Lower leg skin (tissue), 4 donors: ENCODE measurements at regions not wholly inside any gene's neighbourhood (a gene's known extent, or its start where the extent isn't known, plus 50 kb on each side); places are given as distances from the start of the nearest gene placed in this dataset.

Source experiments
- DNase-seq, 2 donors: peaks; one replicate each; pipeline ENCODE4 v3.0.0-alpha.2; 2019; ENCODE audit warnings: low spot score in 2 of 2
- H3K4me3 ChIP-seq: fragments of 200-600 bp; sonication (generic); 2 replicates; pipeline ENCODE4 v1.5.1; 2017; ENCODE audit warnings: mild to moderate bottlenecking, low read depth; ENCODE audit not compliant: poor library complexity, severe bottlenecking
- CTCF ChIP-seq, 3 donors: fragments of 450-650 bp; IDR thresholded peaks; one replicate each; pipeline ENCODE4 v1.5.1; 2016; ENCODE audit warnings: antibody characterized with exemption in 3 of 3, mild to moderate bottlenecking in 3 of 3, moderate library complexity in 2 of 3
- POLR2A ChIP-seq, 2 donors: fragments of 450-650 bp; IDR thresholded peaks; one replicate each; pipeline ENCODE4 v1.6.1; 2016 to 2017; ENCODE audit warnings: antibody characterized with exemption in 2 of 2, mild to moderate bottlenecking in 1 of 2, moderate library complexity in 1 of 2
- WGBS, 2 donors: methylation state at CpG; one replicate each; pipeline ENCODE4 v1.1.5; 2018; 5-methylcytosine and 5-hydroxymethylcytosine counted together
- intact Hi-C: fragments of 100-400 bp; cut with DNase I; formaldehyde crosslinking; loops from one replicate; pipeline ENCODE4 v1.15.0; 2023; ENCODE audit warnings: low total_unique reads

GRCh38 chr17:33389504-33390135 is 96.5 kb upstream of the ASIC2 start:
- H3K4me3 ChIP-seq = no peak overlapping the region
- TF ChIP-seq POLR2A (IDR thresholded peaks at IDR 0.05) = no peak
- TF ChIP-seq CTCF (IDR thresholded peaks at IDR 0.05) = no peak
- WGBS, 2 donors = 58 to 62% methylated on average over 4 of the region's 4 CpGs
- intact Hi-C loops = no loop called here
- DNase-seq = no peak

DNA sequence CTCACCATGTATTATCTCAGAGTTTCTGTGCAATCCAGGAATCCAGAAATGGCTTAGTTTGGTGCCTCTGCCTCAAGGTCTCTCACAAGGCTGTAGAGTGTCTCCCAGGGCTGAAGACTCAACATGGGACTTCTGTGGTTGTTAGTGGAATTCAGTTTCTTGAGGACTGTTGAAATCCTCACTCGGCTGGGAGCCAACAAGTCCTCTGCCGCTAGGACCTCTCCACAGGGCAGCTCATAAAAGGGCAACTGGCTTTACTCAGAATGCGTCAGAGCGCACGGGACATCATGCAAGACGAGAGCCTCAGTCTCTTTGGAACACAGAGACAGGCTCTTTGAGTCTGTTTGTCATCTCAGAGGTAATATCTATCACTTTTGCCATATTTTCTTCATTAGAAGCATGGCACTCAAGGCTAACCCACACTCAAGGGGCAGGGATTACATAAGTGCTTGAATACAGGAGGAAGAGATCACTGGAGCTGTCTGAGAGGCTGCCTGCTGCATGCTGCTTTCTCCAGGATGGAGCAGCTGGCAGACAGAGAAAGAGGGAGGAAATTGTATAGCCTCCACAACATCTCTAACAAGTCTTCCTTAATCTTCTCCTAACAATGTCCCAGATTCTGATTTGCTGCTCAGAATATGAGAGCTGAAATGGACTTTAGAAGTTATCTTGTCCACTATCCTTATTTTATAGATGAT is 97.5 kb upstream of the ASIC2 start:
- intact Hi-C loops = no loop called here
- TF ChIP-seq CTCF (IDR thresholded peaks at IDR 0.05) (no peak), POLR2A (IDR thresholded peaks at IDR 0.05) (no peak)
- 56 to 65% methylated on average over 6 of the region's 6 CpGs for WGBS, 2 donors
- H3K4me3 ChIP-seq = no peak overlapping the region
- no peak for DNase-seq

DNA sequence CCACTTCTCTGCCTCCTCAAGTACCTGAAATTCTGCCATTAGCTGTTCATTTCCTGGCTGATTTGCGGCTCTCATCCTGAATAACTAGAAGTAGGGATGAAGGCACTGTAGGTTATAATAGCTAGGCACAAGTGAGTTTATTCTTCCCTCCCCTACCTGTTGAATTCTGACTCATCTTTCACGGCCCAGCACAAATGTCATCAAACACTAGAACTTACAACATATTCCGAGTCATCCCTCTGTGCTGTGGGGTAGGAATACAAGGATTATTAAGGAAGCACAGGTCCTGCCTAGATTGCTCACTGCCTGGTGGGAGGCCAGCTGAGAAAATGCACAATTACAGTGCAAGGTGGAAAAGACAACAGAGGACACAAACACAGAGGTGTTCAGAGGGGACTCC is 103.7 kb upstream of the ASIC2 start:
- DNase-seq = no peak
- no peak overlapping the region for H3K4me3 ChIP-seq
- intact Hi-C loops = no loop called here
- TF ChIP-seq POLR2A (IDR thresholded peaks at IDR 0.05) (no peak), CTCF (IDR thresholded peaks at IDR 0.05) (no peak)
- 50 to 52% methylated on average over 3 of the region's 3 CpGs for WGBS, 2 donors

GRCh38 chr17:33398386-33398785 is 105.3 kb upstream of the ASIC2 start:
- WGBS, 2 donors = 91 to 98% methylated on average over 1 of the region's 1 CpG
- no peak overlapping the region for H3K4me3 ChIP-seq
- intact Hi-C loops = no loop called here
- TF ChIP-seq CTCF (IDR thresholded peaks at IDR 0.05) (no peak), POLR2A (IDR thresholded peaks at IDR 0.05) (no peak)
- DNase-seq = no peak

- 82 to 83% methylated on average over 2 of the region's 2 CpGs for WGBS, 2 donors
- intact Hi-C loops = no loop called here
- DNase-seq = no peak
- no peak for TF ChIP-seq CTCF (IDR thresholded peaks at IDR 0.05)
- TF ChIP-seq POLR2A (IDR thresholded peaks at IDR 0.05) = no peak
- no peak overlapping the region for H3K4me3 ChIP-seq
These were observed 108.2 kb upstream of the ASIC2 start for GRCh38 chr17:33401249-33401648.

DNA sequence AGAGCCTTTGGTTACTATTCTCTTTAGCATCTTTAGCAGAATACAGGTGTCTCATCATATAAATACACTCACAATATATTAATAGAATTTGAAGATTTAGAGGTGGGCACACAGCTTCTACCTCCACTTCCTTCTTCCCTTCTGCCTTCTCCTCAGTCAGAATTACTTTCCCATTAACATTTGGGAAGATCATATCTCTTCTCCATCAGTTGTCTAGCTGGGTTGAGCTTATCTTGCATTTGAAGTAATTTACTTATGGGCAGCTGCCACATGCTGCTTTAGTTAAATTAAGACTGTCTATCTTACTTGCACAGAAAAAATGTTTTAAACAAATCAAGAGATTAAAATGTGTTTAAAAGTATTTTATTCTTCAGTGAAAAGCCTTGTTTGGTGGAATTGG is 110.1 kb upstream of the ASIC2 start:
- DNase-seq = no peak
- no peak for TF ChIP-seq POLR2A (IDR thresholded peaks at IDR 0.05)
- no peak for TF ChIP-seq CTCF (IDR thresholded peaks at IDR 0.05)
- intact Hi-C loops = no loop called here
- H3K4me3 ChIP-seq = no peak overlapping the region
